GM21737 (cell line): ENCODE measurements at regions not wholly inside any gene's neighbourhood (a gene's known extent, or its start where the extent isn't known, plus 50 kb on each side); places are given as distances from the start of the nearest gene placed in this dataset.
"Not testable (repeated sequence)": the region's sequence is repeated elsewhere in the genome, so short reads cannot be mapped to it uniquely, and the experiment has no call there.

Experiments used
- ATAC-seq: cut with Tn5 transposase; IDR thresholded peaks from one replicate; pipeline ENCODE4 v1.9.1; 2021; ENCODE audit warnings: mild to moderate bottlenecking, moderate library complexity; ENCODE audit not compliant: unreplicated experiment

- ATAC-seq: not testable (repeated sequence)
These were observed 750.6 kb downstream of the CDY1 start for GRCh38 chrY:26372480-26372879.

GRCh38 chrY:26408671-26409328 is 786.9 kb downstream of the CDY1 start:
- no peak for ATAC-seq

- no peak for ATAC-seq
These were observed 787.4 kb downstream of the CDY1 start for GRCh38 chrY:26409329-26409712.
